GM21423 (cell line): ENCODE measurements at regions not wholly inside any gene's neighbourhood (a gene's known extent, or its start where the extent isn't known, plus 50 kb on each side); places are given as distances from the start of the nearest gene placed in this dataset.

Experiments
- ATAC-seq: cut with Tn5 transposase; IDR thresholded peaks from one replicate; pipeline ENCODE4 v1.9.1; 2021; ENCODE audit warnings: mild to moderate bottlenecking, moderate library complexity; ENCODE audit not compliant: unreplicated experiment

GRCh38 chr9:86460216-86461002 lies 106.2 kb upstream of the TUT7 start:
- no peak for ATAC-seq

- no peak for ATAC-seq
These were observed 105.5 kb upstream of the TUT7 start for GRCh38 chr9:86459599-86460155.

- ATAC-seq, result no peak
These were observed 105.0 kb upstream of the TUT7 start for GRCh38 chr9:86459191-86459590.

GRCh38 chr9:86458191-86458855 lies 104.1 kb upstream of the TUT7 start:
- no peak for ATAC-seq

- no peak for ATAC-seq
These were observed 102.2 kb upstream of the TUT7 start for GRCh38 chr9:86456416-86456815.

GRCh38 chr9:86454701-86455615 lies 100.7 kb upstream of the TUT7 start:
- ATAC-seq, result no peak

GRCh38 chr9:86452201-86452828 lies 98.1 kb upstream of the TUT7 start:
- no peak for ATAC-seq

GRCh38 chr9:86449246-86449645 lies 95.0 kb upstream of the TUT7 start:
- no peak for ATAC-seq

- no peak for ATAC-seq
These were observed 91.5 kb upstream of the TUT7 start for GRCh38 chr9:86445671-86446070.

GRCh38 chr9:86443992-86444391 lies 89.8 kb upstream of the TUT7 start:
- no peak for ATAC-seq

- no peak for ATAC-seq
These were observed 80.0 kb upstream of the TUT7 start for GRCh38 chr9:86434039-86434726.

- no peak for ATAC-seq
These were observed 70.2 kb upstream of the TUT7 start for GRCh38 chr9:86424251-86424891.

- ATAC-seq, result no peak
These were observed 60.0 kb upstream of the TUT7 start for GRCh38 chr9:86413971-86414880.

- ATAC-seq, result no peak
These were observed 56.1 kb upstream of the TUT7 start for GRCh38 chr9:86410281-86410680.

GRCh38 chr9:86408121-86408520 lies 53.9 kb upstream of the TUT7 start:
- no peak for ATAC-seq

- no peak for ATAC-seq
These were observed 52.8 kb upstream of the TUT7 start for GRCh38 chr9:86407022-86407421.

- ATAC-seq, result no peak
These were observed 52.2 kb upstream of the TUT7 start for GRCh38 chr9:86406366-86406765.

- no peak for ATAC-seq
These were observed 51.7 kb upstream of the TUT7 start for GRCh38 chr9:86405926-86406325.

- ATAC-seq, result no peak
These were observed 50.9 kb upstream of the TUT7 start for GRCh38 chr9:86405086-86405491.
